Liver (tissue), 8 donors: ENCODE measurements at regions not wholly inside any gene's neighbourhood (a gene's known extent, or its start where the extent isn't known, plus 50 kb on each side); places are given as distances from the start of the nearest gene placed in this dataset.

Experiments used
- DNase-seq: peaks from one replicate; pipeline ENCODE4 v3.0.0-alpha.2; 2017; ENCODE audit warnings: low spot score
- H3K27ac ChIP-seq, 2 donors: one replicate each; pipeline ENCODE4 v1.7.0; 2013; ENCODE audit warnings: inconsistent platforms in 2 of 2, low read length in 2 of 2, control low read depth in 1 of 2, low read depth in 1 of 2, mild to moderate bottlenecking in 1 of 2
- H3K27me3 ChIP-seq, 4 donors: one replicate each; pipeline versions ENCODE4 v1.6.1 to v1.7.0; 2013; ENCODE audit warnings: low read length in 3 of 4, inconsistent platforms in 1 of 4, mild to moderate bottlenecking in 1 of 4, moderate library complexity in 1 of 4; ENCODE audit not compliant: control insufficient read depth in 4 of 4, insufficient read depth in 4 of 4
- H3K36me3 ChIP-seq, 4 donors: one replicate each; pipeline versions ENCODE4 v1.6.1 to v1.7.0; 2013; ENCODE audit warnings: low read length in 3 of 4, mild to moderate bottlenecking in 3 of 4, low read depth in 1 of 4, moderate library complexity in 1 of 4; ENCODE audit not compliant: control insufficient read depth in 4 of 4, insufficient read depth in 3 of 4
- H3K4me1 ChIP-seq, 4 donors: one replicate each; pipeline versions ENCODE4 v1.6.1 to v1.7.0; 2013; ENCODE audit warnings: low read length in 3 of 4, mild to moderate bottlenecking in 3 of 4, moderate library complexity in 1 of 4; ENCODE audit not compliant: control insufficient read depth in 4 of 4, insufficient read depth in 4 of 4
- H3K4me3 ChIP-seq, 3 donors: one replicate each; pipeline versions ENCODE4 v1.6.1 to v1.7.0; 2013; ENCODE audit warnings: low read length in 3 of 3, control low read depth in 1 of 3, low read depth in 1 of 3, mild to moderate bottlenecking in 1 of 3
- H3K9ac ChIP-seq, 2 donors: one replicate each; pipeline ENCODE4 v1.7.0; 2013; ENCODE audit warnings: low read length in 2 of 2, mild to moderate bottlenecking in 2 of 2, moderate library complexity in 2 of 2, control low read depth in 1 of 2, low read depth in 1 of 2
- H3K9me3 ChIP-seq, 4 donors: one replicate each; pipeline versions ENCODE4 v1.6.1 to v1.7.0; 2013; ENCODE audit warnings: low read length in 3 of 4; ENCODE audit not compliant: control insufficient read depth in 4 of 4
- EGR1 ChIP-seq, 2 donors: IDR thresholded peaks; 2 replicates each; pipeline ENCODE4 v1.6.1; 2016 to 2018; ENCODE audit warnings: antibody characterized with exemption in 2 of 2, low read depth in 2 of 2
- FOXA1 ChIP-seq: IDR thresholded peaks from 2 replicates; pipeline ENCODE4 v1.6.1; 2016; ENCODE audit warnings: antibody characterized with exemption
- FOXA2 ChIP-seq: IDR thresholded peaks from 2 replicates; pipeline ENCODE4 v1.6.1; 2016; ENCODE audit warnings: antibody characterized with exemption
- GABPA ChIP-seq, 2 donors: IDR thresholded peaks in 1 of 2; conservative IDR thresholded peaks in 1 of 2; 2 replicates each; pipeline ENCODE4 v1.6.1; 2016; ENCODE audit warnings: antibody characterized with exemption in 2 of 2, mild to moderate bottlenecking in 1 of 2, moderate library complexity in 1 of 2
- HNF4A ChIP-seq, 2 donors: conservative IDR thresholded peaks; 2 replicates each; pipeline ENCODE4 v1.6.1; 2016; ENCODE audit warnings: antibody characterized with exemption in 2 of 2, mild to moderate bottlenecking in 2 of 2
- HNF4G ChIP-seq: IDR thresholded peaks from 2 replicates; pipeline ENCODE4 v1.6.1; 2016; ENCODE audit warnings: antibody characterized with exemption
- JUND ChIP-seq, 2 donors: IDR thresholded peaks; 2 replicates each; pipeline ENCODE4 v1.6.1; 2016; ENCODE audit warnings: antibody characterized with exemption in 2 of 2
- NR2F2 ChIP-seq: IDR thresholded peaks from 2 replicates; pipeline ENCODE4 v1.6.1; 2016; ENCODE audit warnings: antibody characterized with exemption
- RAD21 ChIP-seq, 2 donors: IDR thresholded peaks; 2 replicates each; pipeline ENCODE4 v1.6.1; 2016; ENCODE audit warnings: antibody characterized with exemption in 2 of 2, mild to moderate bottlenecking in 2 of 2
- RXRA ChIP-seq, 2 donors: IDR thresholded peaks; 2 replicates each; pipeline ENCODE4 v1.6.1; 2017 to 2018; ENCODE audit warnings: antibody characterized with exemption in 2 of 2, mild to moderate bottlenecking in 1 of 2
- SP1 ChIP-seq: IDR thresholded peaks from 2 replicates; pipeline ENCODE4 v1.6.1; 2018; ENCODE audit warnings: antibody characterized with exemption, mild to moderate bottlenecking
- TAF1 ChIP-seq: conservative IDR thresholded peaks from 2 replicates; pipeline ENCODE4 v1.6.1; 2016; ENCODE audit warnings: antibody characterized with exemption, mild to moderate bottlenecking
- YY1 ChIP-seq: IDR thresholded peaks from 2 replicates; pipeline ENCODE4 v1.6.1; 2016; ENCODE audit warnings: antibody characterized with exemption, mild to moderate bottlenecking
- WGBS: extraction: QIAGEN DNeasy Blood & Tissue Kit; methylation state at CpG from one replicate; pipeline ENCODE4 v1.1.7; 2013; 5-methylcytosine and 5-hydroxymethylcytosine counted together
- TF ChIP-seq, protein P1 (sequence below): IDR thresholded peaks from 2 replicates; pipeline ENCODE4 v1.6.1; 2016; ENCODE audit warnings: antibody characterized with exemption
- TF ChIP-seq, protein P2 (sequence below): IDR thresholded peaks from 2 replicates; pipeline ENCODE4 v1.6.1; 2016; ENCODE audit warnings: antibody characterized with exemption, mild to moderate bottlenecking
- TF ChIP-seq, protein P3 (sequence below): IDR thresholded peaks from 2 replicates; pipeline ENCODE4 v1.6.1; 2016; ENCODE audit warnings: antibody characterized with exemption
- TF ChIP-seq, protein P4 (sequence below): IDR thresholded peaks from 2 replicates; pipeline ENCODE4 v1.6.1; 2016; ENCODE audit warnings: antibody characterized with exemption
- TF ChIP-seq, protein P5 (sequence below): fragments of 150-350 bp; IDR thresholded peaks from 2 replicates; pipeline ENCODE4 v1.5.1; 2017; ENCODE audit warnings: improper control_type of control experiment, low read depth, low read length; ENCODE audit not compliant: missing input control
- donor health status: healthy.
- donor health status: healthy.
- donor health status: healthy.
- donor health status: healthy.
- donor health status: healthy.

DNA sequence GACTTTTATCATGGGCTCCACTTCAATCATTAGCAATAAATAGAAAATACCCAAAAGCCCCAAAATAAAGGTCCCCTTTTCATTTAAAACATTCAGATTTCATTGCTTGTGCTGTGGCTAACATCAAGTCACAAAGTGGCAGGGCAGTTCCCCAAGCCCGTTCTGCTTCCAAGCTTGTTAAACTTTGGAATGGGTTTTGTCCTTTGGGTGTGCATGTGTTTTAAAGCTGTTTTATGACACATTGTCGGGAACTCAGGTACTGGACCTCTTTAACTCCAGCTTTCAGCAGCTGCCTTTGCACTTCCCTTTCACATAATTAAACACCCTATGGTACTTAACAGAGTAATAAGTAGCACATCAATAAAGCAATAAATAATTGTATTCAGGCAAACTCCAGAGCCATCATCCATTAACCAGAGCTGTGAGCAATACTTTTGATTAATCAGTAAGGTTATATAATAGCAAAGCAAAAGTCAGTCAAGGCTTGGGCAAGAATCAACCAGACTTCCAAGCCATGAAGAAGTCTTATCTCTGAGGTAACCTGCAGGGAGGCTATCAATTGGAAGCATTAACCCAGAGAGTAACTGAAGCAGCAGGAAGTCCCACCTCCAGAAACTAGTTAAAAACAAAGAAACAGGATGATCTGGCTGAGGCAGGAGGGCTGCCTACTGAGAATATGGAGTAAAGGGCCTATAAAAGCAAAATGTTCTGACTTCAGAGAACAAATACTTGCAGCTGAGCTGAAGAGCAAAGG, 56.1 kb upstream of the ARID5B start:
- Histone ChIP-seq H3K4me1 (no peaks in the 10 kb centered on the region), H3K27me3 (no peaks in the 10 kb centered on the region), H3K27ac (no peak overlapping the region), H3K9ac (no peak overlapping the region), H3K9me3 (no peaks in the 10 kb centered on the region), H3K36me3 (no peaks in the 10 kb centered on the region), H3K4me3 (no peak overlapping the region)
- no peak for DNase-seq
- TF ChIP-seq RAD21 (IDR thresholded peaks at IDR 0.05) = no peak
- TF ChIP-seq SP1 = no peak
- no peak for TF ChIP-seq GABPA (IDR thresholded peaks at IDR 0.05 in 1 of 2, conservative IDR thresholded peaks at IDR 0.05 in 1 of 2)
- TF ChIP-seq, protein P1, sequence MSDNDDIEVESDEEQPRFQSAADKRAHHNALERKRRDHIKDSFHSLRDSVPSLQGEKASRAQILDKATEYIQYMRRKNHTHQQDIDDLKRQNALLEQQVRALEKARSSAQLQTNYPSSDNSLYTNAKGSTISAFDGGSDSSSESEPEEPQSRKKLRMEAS = no peak
- no peak for TF ChIP-seq FOXA2
- TF ChIP-seq RXRA (IDR thresholded peaks at IDR 0.05) = no peak
- TF ChIP-seq HNF4A (conservative IDR thresholded peaks at IDR 0.05) = no peak
- TF ChIP-seq EGR1 (IDR thresholded peaks at IDR 0.05; ENCODE audit: low read depth in 2 of 2) = no peak
- TF ChIP-seq YY1 = no peak
- TF ChIP-seq, protein P2, sequence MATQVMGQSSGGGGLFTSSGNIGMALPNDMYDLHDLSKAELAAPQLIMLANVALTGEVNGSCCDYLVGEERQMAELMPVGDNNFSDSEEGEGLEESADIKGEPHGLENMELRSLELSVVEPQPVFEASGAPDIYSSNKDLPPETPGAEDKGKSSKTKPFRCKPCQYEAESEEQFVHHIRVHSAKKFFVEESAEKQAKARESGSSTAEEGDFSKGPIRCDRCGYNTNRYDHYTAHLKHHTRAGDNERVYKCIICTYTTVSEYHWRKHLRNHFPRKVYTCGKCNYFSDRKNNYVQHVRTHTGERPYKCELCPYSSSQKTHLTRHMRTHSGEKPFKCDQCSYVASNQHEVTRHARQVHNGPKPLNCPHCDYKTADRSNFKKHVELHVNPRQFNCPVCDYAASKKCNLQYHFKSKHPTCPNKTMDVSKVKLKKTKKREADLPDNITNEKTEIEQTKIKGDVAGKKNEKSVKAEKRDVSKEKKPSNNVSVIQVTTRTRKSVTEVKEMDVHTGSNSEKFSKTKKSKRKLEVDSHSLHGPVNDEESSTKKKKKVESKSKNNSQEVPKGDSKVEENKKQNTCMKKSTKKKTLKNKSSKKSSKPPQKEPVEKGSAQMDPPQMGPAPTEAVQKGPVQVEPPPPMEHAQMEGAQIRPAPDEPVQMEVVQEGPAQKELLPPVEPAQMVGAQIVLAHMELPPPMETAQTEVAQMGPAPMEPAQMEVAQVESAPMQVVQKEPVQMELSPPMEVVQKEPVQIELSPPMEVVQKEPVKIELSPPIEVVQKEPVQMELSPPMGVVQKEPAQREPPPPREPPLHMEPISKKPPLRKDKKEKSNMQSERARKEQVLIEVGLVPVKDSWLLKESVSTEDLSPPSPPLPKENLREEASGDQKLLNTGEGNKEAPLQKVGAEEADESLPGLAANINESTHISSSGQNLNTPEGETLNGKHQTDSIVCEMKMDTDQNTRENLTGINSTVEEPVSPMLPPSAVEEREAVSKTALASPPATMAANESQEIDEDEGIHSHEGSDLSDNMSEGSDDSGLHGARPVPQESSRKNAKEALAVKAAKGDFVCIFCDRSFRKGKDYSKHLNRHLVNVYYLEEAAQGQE = no peak
- TF ChIP-seq FOXA1 = no peak
- TF ChIP-seq, protein P3, sequence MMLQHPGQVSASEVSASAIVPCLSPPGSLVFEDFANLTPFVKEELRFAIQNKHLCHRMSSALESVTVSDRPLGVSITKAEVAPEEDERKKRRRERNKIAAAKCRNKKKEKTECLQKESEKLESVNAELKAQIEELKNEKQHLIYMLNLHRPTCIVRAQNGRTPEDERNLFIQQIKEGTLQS = no peak
- TF ChIP-seq TAF1 = no peak
- TF ChIP-seq HNF4G = no peak
- TF ChIP-seq, protein P4, sequence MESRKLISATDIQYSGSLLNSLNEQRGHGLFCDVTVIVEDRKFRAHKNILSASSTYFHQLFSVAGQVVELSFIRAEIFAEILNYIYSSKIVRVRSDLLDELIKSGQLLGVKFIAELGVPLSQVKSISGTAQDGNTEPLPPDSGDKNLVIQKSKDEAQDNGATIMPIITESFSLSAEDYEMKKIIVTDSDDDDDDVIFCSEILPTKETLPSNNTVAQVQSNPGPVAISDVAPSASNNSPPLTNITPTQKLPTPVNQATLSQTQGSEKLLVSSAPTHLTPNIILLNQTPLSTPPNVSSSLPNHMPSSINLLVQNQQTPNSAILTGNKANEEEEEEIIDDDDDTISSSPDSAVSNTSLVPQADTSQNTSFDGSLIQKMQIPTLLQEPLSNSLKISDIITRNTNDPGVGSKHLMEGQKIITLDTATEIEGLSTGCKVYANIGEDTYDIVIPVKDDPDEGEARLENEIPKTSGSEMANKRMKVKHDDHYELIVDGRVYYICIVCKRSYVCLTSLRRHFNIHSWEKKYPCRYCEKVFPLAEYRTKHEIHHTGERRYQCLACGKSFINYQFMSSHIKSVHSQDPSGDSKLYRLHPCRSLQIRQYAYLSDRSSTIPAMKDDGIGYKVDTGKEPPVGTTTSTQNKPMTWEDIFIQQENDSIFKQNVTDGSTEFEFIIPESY = no peak
- no peak for TF ChIP-seq NR2F2
- no peak for TF ChIP-seq JUND (IDR thresholded peaks at IDR 0.05)
- TF ChIP-seq, protein P5, sequence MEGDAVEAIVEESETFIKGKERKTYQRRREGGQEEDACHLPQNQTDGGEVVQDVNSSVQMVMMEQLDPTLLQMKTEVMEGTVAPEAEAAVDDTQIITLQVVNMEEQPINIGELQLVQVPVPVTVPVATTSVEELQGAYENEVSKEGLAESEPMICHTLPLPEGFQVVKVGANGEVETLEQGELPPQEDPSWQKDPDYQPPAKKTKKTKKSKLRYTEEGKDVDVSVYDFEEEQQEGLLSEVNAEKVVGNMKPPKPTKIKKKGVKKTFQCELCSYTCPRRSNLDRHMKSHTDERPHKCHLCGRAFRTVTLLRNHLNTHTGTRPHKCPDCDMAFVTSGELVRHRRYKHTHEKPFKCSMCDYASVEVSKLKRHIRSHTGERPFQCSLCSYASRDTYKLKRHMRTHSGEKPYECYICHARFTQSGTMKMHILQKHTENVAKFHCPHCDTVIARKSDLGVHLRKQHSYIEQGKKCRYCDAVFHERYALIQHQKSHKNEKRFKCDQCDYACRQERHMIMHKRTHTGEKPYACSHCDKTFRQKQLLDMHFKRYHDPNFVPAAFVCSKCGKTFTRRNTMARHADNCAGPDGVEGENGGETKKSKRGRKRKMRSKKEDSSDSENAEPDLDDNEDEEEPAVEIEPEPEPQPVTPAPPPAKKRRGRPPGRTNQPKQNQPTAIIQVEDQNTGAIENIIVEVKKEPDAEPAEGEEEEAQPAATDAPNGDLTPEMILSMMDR = no peak
- 91% methylated on average over 2 of the region's 2 CpGs for WGBS
